Left colon (tissue), 2 donors: ENCODE measurements at regions not wholly inside any gene's neighbourhood (a gene's known extent, or its start where the extent isn't known, plus 50 kb on each side); places are given as distances from the start of the nearest gene placed in this dataset.

Source experiments
- ATAC-seq: fragments of 200-7000 bp; cut with Tn5 transposase; one replicate; pipeline ENCODE4 v1.9.1; 2020; ENCODE audit warnings: mild to moderate bottlenecking, moderate library complexity
- DNase-seq, 2 donors: peaks; one replicate each; pipeline ENCODE4 v3.0.0-alpha.2; 2020
- intact Hi-C, 2 donors: fragments of 100-400 bp; cut with DNase I in 1 of 2; cut with micrococcal nuclease in 1 of 2; formaldehyde crosslinking; loops; one replicate each; pipeline versions ENCODE4 v1.11.2 to v1.14.0; 2022; cut with DNase I, micrococcal nuclease
- donor health status: DM: no; HTN: no; CAD: no.
- donor health status: DM: yes; HTN: yes; CAD: no.

GRCh38 chr3:189446959-189447560 is 184.1 kb upstream of the TP63 start:
- intact Hi-C loops = no loop called here
- no peak for ATAC-seq
- DNase-seq = no peak

GRCh38 chr3:189449084-189449483 is 182.1 kb upstream of the TP63 start:
- ATAC-seq = no peak
- intact Hi-C loops = no loop called here
- DNase-seq = no peak

- ATAC-seq = no peak
Observed at GRCh38 chr3:189455009-189455408, 176.2 kb upstream of the TP63 start.

GRCh38 chr3:189455641-189456417 is 175.4 kb upstream of the TP63 start:
- DNase-seq = no peak
- intact Hi-C loops = no loop called here
- no peak for ATAC-seq

More at GRCh38 chr3:189455009-189455408, 176.2 kb upstream of the TP63 start:
- intact Hi-C loops = no loop called here
- DNase-seq = no peak

GRCh38 chr3:189457201-189457607 is 174.0 kb upstream of the TP63 start:
- ATAC-seq = no peak

GRCh38 chr3:189457631-189458412 is 173.4 kb upstream of the TP63 start:
- ATAC-seq = no peak
- no peak for DNase-seq
- intact Hi-C loops = no loop called here

More at GRCh38 chr3:189457201-189457607, 174.0 kb upstream of the TP63 start:
- no peak for DNase-seq
- intact Hi-C loops = no loop called here

- DNase-seq (no peak), ATAC-seq (no peak)
- intact Hi-C loops = no loop called here
Observed at GRCh38 chr3:189458528-189458927, 172.7 kb upstream of the TP63 start.

GRCh38 chr3:189459231-189459630 is 172.0 kb upstream of the TP63 start:
- ATAC-seq = no peak
- intact Hi-C loops = no loop called here
- DNase-seq = no peak

- DNase-seq = no peak
- ATAC-seq = no peak
- intact Hi-C loops = no loop called here
Observed at GRCh38 chr3:189460511-189460910, 170.7 kb upstream of the TP63 start.

GRCh38 chr3:189464799-189465198 is 166.4 kb upstream of the TP63 start:
- ATAC-seq = no peak
- DNase-seq = no peak
- intact Hi-C loops = no loop called here

- DNase-seq (no peak), ATAC-seq (no peak)
- intact Hi-C loops = no loop called here
Observed at GRCh38 chr3:189466004-189466403, 165.2 kb upstream of the TP63 start.

- DNase-seq (no peak), ATAC-seq (no peak)
- intact Hi-C loops = no loop called here
Observed at GRCh38 chr3:189467451-189467850, 163.7 kb upstream of the TP63 start.

GRCh38 chr3:189474944-189475343 is 156.2 kb upstream of the TP63 start:
- intact Hi-C loops = no loop called here
- ATAC-seq = no peak
- no peak for DNase-seq

GRCh38 chr3:189477614-189478013 is 153.6 kb upstream of the TP63 start:
- DNase-seq (no peak), ATAC-seq (no peak)
- intact Hi-C loops = no loop called here

- no peak for ATAC-seq
- no peak for DNase-seq
- intact Hi-C loops = no loop called here
Observed at GRCh38 chr3:189486556-189486955, 144.6 kb upstream of the TP63 start.

- intact Hi-C loops = no loop called here
- ATAC-seq = no peak
Observed at GRCh38 chr3:189488241-189488767, 142.9 kb upstream of the TP63 start.

GRCh38 chr3:189490337-189490736 is 140.9 kb upstream of the TP63 start:
- intact Hi-C loops = no loop called here
- no peak for DNase-seq
- ATAC-seq = peak; percentile 78

More at GRCh38 chr3:189488241-189488767, 142.9 kb upstream of the TP63 start:
- DNase-seq = no peak

- DNase-seq = no peak
- peak; percentile 17 for ATAC-seq
- intact Hi-C loops = no loop called here
Observed at GRCh38 chr3:189490749-189491148, 140.4 kb upstream of the TP63 start.

GRCh38 chr3:189491831-189492230 is 139.4 kb upstream of the TP63 start:
- DNase-seq = no peak
- intact Hi-C loops = no loop called here
- ATAC-seq = no peak

GRCh38 chr3:189493271-189493670 is 137.9 kb upstream of the TP63 start:
- DNase-seq (no peak), ATAC-seq (peak; percentile 88)
- intact Hi-C loops = no loop called here
